Mesendoderm (in vitro differentiated cells): ENCODE measurements at regions not wholly inside any gene's neighbourhood (a gene's known extent, or its start where the extent isn't known, plus 50 kb on each side); places are given as distances from the start of the nearest gene placed in this dataset.

Source experiments
- DNase-seq: peaks from one replicate; pipeline ENCODE4 v3.0.0; 2013
- H2AK5ac ChIP-seq: 2 replicates; pipeline ENCODE4 v1.6.1; 2013; ENCODE audit warnings: low read length, inconsistent platforms
- H2BK120ac ChIP-seq: 2 replicates; pipeline ENCODE4 v1.6.1; 2013; ENCODE audit warnings: low read depth, mild to moderate bottlenecking, low read length, moderate library complexity, mixed read lengths
- H2BK15ac ChIP-seq: replicated peaks from 2 replicates; pipeline ENCODE4 v1.6.1; 2013; ENCODE audit warnings: low read depth, mild to moderate bottlenecking, moderate library complexity
- H2BK5ac ChIP-seq: 2 replicates; pipeline ENCODE4 v1.6.1; 2013; ENCODE audit warnings: low read length, inconsistent platforms
- H3K18ac ChIP-seq: 2 replicates; pipeline ENCODE4 v1.6.1; 2013; ENCODE audit warnings: mild to moderate bottlenecking, low read length, mixed read lengths
- H3K23ac ChIP-seq: one replicate; pipeline ENCODE4 v1.6.1; 2013; ENCODE audit warnings: low read length
- H3K27ac ChIP-seq: 2 replicates; pipeline ENCODE4 v1.5.1; 2013; ENCODE audit warnings: low read depth, mild to moderate bottlenecking, inconsistent platforms, low read length, moderate library complexity
- H3K27me3 ChIP-seq: 2 replicates; pipeline ENCODE4 v1.6.1; 2013; ENCODE audit warnings: low read length, control low read depth, mild to moderate bottlenecking, inconsistent platforms; ENCODE audit not compliant: insufficient read depth, poor library complexity
- H3K36me3 ChIP-seq: 2 replicates; pipeline ENCODE4 v1.6.1; 2013; ENCODE audit warnings: low read length, inconsistent platforms; ENCODE audit not compliant: control insufficient read depth, insufficient read depth
- H3K4ac ChIP-seq: one replicate; pipeline ENCODE4 v1.6.1; 2013; ENCODE audit warnings: low read depth, mild to moderate bottlenecking, low read length, moderate library complexity
- H3K4me1 ChIP-seq: 2 replicates; pipeline ENCODE4 v1.6.1; 2013; ENCODE audit warnings: low read depth, low read length, inconsistent platforms; ENCODE audit not compliant: control insufficient read depth
- H3K4me2 ChIP-seq: 2 replicates; pipeline ENCODE4 v1.6.1; 2013; ENCODE audit warnings: low read length
- H3K4me3 ChIP-seq: 2 replicates; pipeline ENCODE4 v1.5.1; 2013; ENCODE audit warnings: mild to moderate bottlenecking, low read length
- H3K56ac ChIP-seq: one replicate; pipeline ENCODE4 v1.6.1; 2013; ENCODE audit warnings: low read length
- H3K79me1 ChIP-seq: 2 replicates; pipeline ENCODE4 v1.6.1; 2013; ENCODE audit warnings: low read length, inconsistent platforms
- H3K79me2 ChIP-seq: 2 replicates; pipeline ENCODE4 v1.6.1; 2013; ENCODE audit warnings: mild to moderate bottlenecking, low read length; ENCODE audit not compliant: control insufficient read depth, insufficient read depth
- H3K9ac ChIP-seq: 2 replicates; pipeline ENCODE4 v1.6.1; 2013; ENCODE audit warnings: low read length, inconsistent platforms
- H4K5ac ChIP-seq: one replicate; pipeline ENCODE4 v1.6.1; 2013; ENCODE audit warnings: low read length
- H4K8ac ChIP-seq: one replicate; pipeline ENCODE4 v1.6.1; 2013; ENCODE audit warnings: low read depth, mild to moderate bottlenecking, control low read depth, low read length, moderate library complexity
- WGBS: extraction: QIAGEN DNeasy Blood & Tissue Kit; methylation state at CpG from one replicate; pipeline ENCODE4 v1.1.7; 2013; ENCODE audit warnings: low lambda C conversion rate, missing lambda C conversion rate; ENCODE audit not compliant: insufficient coverage; ENCODE audit errors: extremely low coverage; 5-methylcytosine and 5-hydroxymethylcytosine counted together

GRCh38 chr2:150190546-150190945 lies 296.9 kb downstream of the RND3 start:
- H2BK120ac ChIP-seq: no peak overlapping the region
- no peak for DNase-seq
- no peak overlapping the region for H3K9ac ChIP-seq
- H3K4ac ChIP-seq: no peak overlapping the region
- no peak overlapping the region for H3K4me2 ChIP-seq
- no peak overlapping the region for H3K4me3 ChIP-seq
- H2AK5ac ChIP-seq: no peak overlapping the region
- H2BK15ac ChIP-seq: no peak overlapping the region
- H3K36me3 ChIP-seq: no peaks in the 10 kb centered on the region
- H3K79me2 ChIP-seq: no peaks in the 10 kb centered on the region
- no peak overlapping the region for H2BK5ac ChIP-seq
- H3K27me3 ChIP-seq: no peaks in the 10 kb centered on the region
- H3K4me1 ChIP-seq: no peaks in the 10 kb centered on the region
- H3K18ac ChIP-seq: no peak overlapping the region
- no peak overlapping the region for H3K23ac ChIP-seq
- no CpG with 5 or more reads among the region's 1 CpG for WGBS
- H3K27ac ChIP-seq: no peak overlapping the region
- H3K56ac ChIP-seq: no peak overlapping the region
- no peak overlapping the region for H4K8ac ChIP-seq
- H3K79me1 ChIP-seq: no peaks in the 10 kb centered on the region
- no peak overlapping the region for H4K5ac ChIP-seq

GRCh38 chr2:150188800-150189199 lies 298.7 kb downstream of the RND3 start:
- Histone ChIP-seq H3K27ac (no peak overlapping the region), H3K23ac (no peak overlapping the region), H3K27me3 (no peaks in the 10 kb centered on the region), H2AK5ac (no peak overlapping the region), H4K8ac (no peak overlapping the region), H2BK120ac (no peak overlapping the region), H3K4ac (no peak overlapping the region), H3K56ac (no peak overlapping the region), H3K4me2 (no peak overlapping the region), H3K36me3 (no peaks in the 10 kb centered on the region), H3K79me2 (no peaks in the 10 kb centered on the region), H2BK5ac (no peak overlapping the region), H3K4me1 (no peaks in the 10 kb centered on the region), H4K5ac (no peak overlapping the region), H2BK15ac (no peak overlapping the region), H3K4me3 (no peak overlapping the region), H3K9ac (no peak overlapping the region), H3K79me1 (no peaks in the 10 kb centered on the region), H3K18ac (no peak overlapping the region)
- no peak for DNase-seq
- WGBS: no CpG with 5 or more reads among the region's 2 CpGs

GRCh38 chr2:150188177-150188576 lies 299.3 kb downstream of the RND3 start:
- Histone ChIP-seq H3K56ac (no peak overlapping the region), H3K23ac (no peak overlapping the region)

GRCh38 chr2:150182566-150183235 lies 304.8 kb downstream of the RND3 start:
- Histone ChIP-seq H2BK120ac (no peak overlapping the region), H3K36me3 (no peaks in the 10 kb centered on the region), H3K4ac (no peak overlapping the region), H3K18ac (no peak overlapping the region), H3K4me3 (no peak overlapping the region), H3K79me1 (no peaks in the 10 kb centered on the region), H3K23ac (no peak overlapping the region), H3K79me2 (no peaks in the 10 kb centered on the region), H2BK15ac (no peak overlapping the region), H3K9ac (no peak overlapping the region), H2BK5ac (no peak overlapping the region), H3K27me3 (no peaks in the 10 kb centered on the region), H4K5ac (no peak overlapping the region), H3K4me2 (no peak overlapping the region), H3K56ac (no peak overlapping the region), H2AK5ac (no peak overlapping the region), H4K8ac (no peak overlapping the region), H3K27ac (no peak overlapping the region), H3K4me1 (no peaks in the 10 kb centered on the region)
- no peak for DNase-seq
- no CpG with 5 or more reads among the region's 5 CpGs for WGBS

More at GRCh38 chr2:150188177-150188576, 299.3 kb downstream of the RND3 start:
- Histone ChIP-seq H4K8ac (no peak overlapping the region), H3K27me3 (no peaks in the 10 kb centered on the region), H3K9ac (no peak overlapping the region), H2BK5ac (no peak overlapping the region), H2BK15ac (no peak overlapping the region), H3K4me1 (no peaks in the 10 kb centered on the region), H2BK120ac (no peak overlapping the region), H3K36me3 (no peaks in the 10 kb centered on the region), H3K4me3 (no peak overlapping the region), H3K79me1 (no peaks in the 10 kb centered on the region), H2AK5ac (no peak overlapping the region), H3K4ac (no peak overlapping the region), H3K18ac (no peak overlapping the region), H3K27ac (no peak overlapping the region), H3K79me2 (no peaks in the 10 kb centered on the region), H4K5ac (no peak overlapping the region), H3K4me2 (no peak overlapping the region)
- DNase-seq: no peak
- no CpG with 5 or more reads among the region's 4 CpGs for WGBS

GRCh38 chr2:150178591-150178990 lies 308.9 kb downstream of the RND3 start:
- no peaks in the 10 kb centered on the region for H3K4me1 ChIP-seq
- H3K9ac ChIP-seq: no peak overlapping the region
- H2BK5ac ChIP-seq: no peak overlapping the region
- H3K18ac ChIP-seq: no peak overlapping the region
- no peak overlapping the region for H2BK120ac ChIP-seq
- peak; percentile 11 for DNase-seq
- no peak overlapping the region for H3K27ac ChIP-seq
- H4K5ac ChIP-seq: no peak overlapping the region
- no peaks in the 10 kb centered on the region for H3K27me3 ChIP-seq
- no peak overlapping the region for H3K56ac ChIP-seq
- no peak overlapping the region for H3K4me2 ChIP-seq
- no peak overlapping the region for H3K23ac ChIP-seq
- H2AK5ac ChIP-seq: no peak overlapping the region
- no peaks in the 10 kb centered on the region for H3K36me3 ChIP-seq
- H3K79me1 ChIP-seq: no peaks in the 10 kb centered on the region
- H3K4me3 ChIP-seq: no peak overlapping the region
- no peak overlapping the region for H2BK15ac ChIP-seq
- no peak overlapping the region for H4K8ac ChIP-seq
- no peak overlapping the region for H3K4ac ChIP-seq
- H3K79me2 ChIP-seq: no peaks in the 10 kb centered on the region

GRCh38 chr2:150174971-150175421 lies 312.5 kb downstream of the RND3 start:
- Histone ChIP-seq H3K4me2 (no peak overlapping the region), H2AK5ac (no peak overlapping the region), H2BK5ac (no peak overlapping the region), H2BK120ac (no peak overlapping the region), H3K56ac (no peak overlapping the region), H3K79me1 (no peaks in the 10 kb centered on the region), H2BK15ac (no peak overlapping the region), H4K8ac (no peak overlapping the region), H3K4me3 (no peak overlapping the region), H3K36me3 (no peaks in the 10 kb centered on the region), H3K9ac (no peak overlapping the region), H3K23ac (no peak overlapping the region), H3K79me2 (no peaks in the 10 kb centered on the region), H3K4ac (no peak overlapping the region), H3K4me1 (no peaks in the 10 kb centered on the region), H4K5ac (no peak overlapping the region), H3K27ac (no peak overlapping the region), H3K18ac (no peak overlapping the region), H3K27me3 (no peaks in the 10 kb centered on the region)
- DNase-seq: no peak
- WGBS: no CpG with 5 or more reads among the region's 1 CpG
